ENCODE measurements at regions not wholly inside any gene's neighbourhood (a gene's known extent, or its start where the extent isn't known, plus 50 kb on each side); places are given as distances from the start of the nearest gene placed in this dataset.

DNA sequence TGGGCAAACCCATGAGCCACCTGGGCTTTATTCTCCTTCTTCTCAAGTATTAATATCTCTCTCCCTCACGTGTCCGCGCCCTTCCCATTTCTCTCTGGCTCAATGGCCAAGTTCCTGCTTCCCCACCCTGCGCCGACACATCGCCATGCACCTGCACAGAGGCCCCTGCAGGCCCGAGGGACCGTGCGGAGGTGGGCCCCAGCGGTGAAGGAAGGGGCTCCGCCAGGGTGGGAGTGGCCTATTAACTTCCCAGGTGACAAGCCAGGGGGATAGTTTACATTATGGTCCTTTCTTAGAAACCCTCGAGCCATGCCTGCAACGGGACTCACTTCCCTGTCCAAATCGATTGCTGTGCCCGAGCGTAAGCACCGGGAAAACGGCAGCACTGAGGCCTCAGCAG, 110.0 kb upstream of the ADARB2 start:
- no peaks in the 10 kb centered on the region for H3K4me1 ChIP-seq (ENCODE audit: insufficient read depth, low read length)
- no peak overlapping the region for H3K14ac ChIP-seq (ENCODE audit: insufficient read depth, low read length)
- no peak overlapping the region for H4K8ac ChIP-seq (replicated peaks; ENCODE audit: insufficient read length, low read depth, low read length)
- no peak overlapping the region for H2BK12ac ChIP-seq (ENCODE audit: insufficient read length, low read depth, low read length)
- H3K27me3 Mint-ChIP-seq (ENCODE audit: low read depth): no peaks in the 10 kb centered on the region
- H4K5ac ChIP-seq (ENCODE audit: insufficient read length, low read depth, low read length): no peak overlapping the region
- H3K56ac ChIP-seq (ENCODE audit: insufficient read length, low read depth, low read length): no peak overlapping the region
- H3K4me2 ChIP-seq (ENCODE audit: insufficient read depth, insufficient read length, low read length): no peak overlapping the region
- no peak overlapping the region for H3T11ph ChIP-seq (ENCODE audit: low read length)
- no peaks in the 10 kb centered on the region for H3K79me1 ChIP-seq (ENCODE audit: insufficient read depth, low read depth, low read length, poor library complexity, severe bottlenecking)
- H3K4me1 Mint-ChIP-seq: no peaks in the 10 kb centered on the region
- no peaks in the 10 kb centered on the region; a peak in 2 of 7 replicates for H3K36me3 Mint-ChIP-seq (ENCODE audit: insufficient read depth in 1 of 3, low read depth in 3 of 3)
- no peak overlapping the region for H2AFZ ChIP-seq (ENCODE audit: low read length)
- no peak overlapping the region for H4K91ac ChIP-seq (ENCODE audit: insufficient read length, low read depth, low read length)
- no peak overlapping the region for H2BK15ac ChIP-seq (ENCODE audit: low read depth, low read length)
- H2AK5ac ChIP-seq (ENCODE audit: insufficient read length, low read length): no peak overlapping the region
- no peak overlapping the region for H2BK20ac ChIP-seq (ENCODE audit: low read depth, low read length, poor library complexity, severe bottlenecking)
- H3K23me2 ChIP-seq (ENCODE audit: insufficient read length, low read depth, low read length, poor library complexity, severe bottlenecking): no peaks in the 10 kb centered on the region
- DNase-seq: no peak
- no peaks in the 10 kb centered on the region for H4K20me1 ChIP-seq (ENCODE audit: control insufficient read depth, insufficient read depth, insufficient read length)
- no peaks in the 10 kb centered on the region for H3K9me3 Mint-ChIP-seq
- H3K9ac ChIP-seq (ENCODE audit: extremely low read depth, insufficient read length, low read length): no peak overlapping the region
- no peak overlapping the region for H3K4me3 Mint-ChIP-seq
- no peaks in the 10 kb centered on the region for H3K79me2 ChIP-seq (ENCODE audit: insufficient read depth, low read length)
- no peak overlapping the region for H2BK5ac ChIP-seq (ENCODE audit: insufficient read length, low read length)
- no peak overlapping the region for H2BK120ac ChIP-seq (ENCODE audit: low read depth, low read length, poor library complexity, severe bottlenecking)
- H3K27ac ChIP-seq (ENCODE audit: insufficient read length, low read depth, low read length): no peak overlapping the region
- no peaks in the 10 kb centered on the region for H3K9me3 ChIP-seq (ENCODE audit: control insufficient read depth, low read depth, low read length)
- TF ChIP-seq, protein P1, sequence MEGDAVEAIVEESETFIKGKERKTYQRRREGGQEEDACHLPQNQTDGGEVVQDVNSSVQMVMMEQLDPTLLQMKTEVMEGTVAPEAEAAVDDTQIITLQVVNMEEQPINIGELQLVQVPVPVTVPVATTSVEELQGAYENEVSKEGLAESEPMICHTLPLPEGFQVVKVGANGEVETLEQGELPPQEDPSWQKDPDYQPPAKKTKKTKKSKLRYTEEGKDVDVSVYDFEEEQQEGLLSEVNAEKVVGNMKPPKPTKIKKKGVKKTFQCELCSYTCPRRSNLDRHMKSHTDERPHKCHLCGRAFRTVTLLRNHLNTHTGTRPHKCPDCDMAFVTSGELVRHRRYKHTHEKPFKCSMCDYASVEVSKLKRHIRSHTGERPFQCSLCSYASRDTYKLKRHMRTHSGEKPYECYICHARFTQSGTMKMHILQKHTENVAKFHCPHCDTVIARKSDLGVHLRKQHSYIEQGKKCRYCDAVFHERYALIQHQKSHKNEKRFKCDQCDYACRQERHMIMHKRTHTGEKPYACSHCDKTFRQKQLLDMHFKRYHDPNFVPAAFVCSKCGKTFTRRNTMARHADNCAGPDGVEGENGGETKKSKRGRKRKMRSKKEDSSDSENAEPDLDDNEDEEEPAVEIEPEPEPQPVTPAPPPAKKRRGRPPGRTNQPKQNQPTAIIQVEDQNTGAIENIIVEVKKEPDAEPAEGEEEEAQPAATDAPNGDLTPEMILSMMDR (conservative IDR thresholded peaks at IDR 0.05): no peak
- no peak overlapping the region for H3K4ac ChIP-seq (ENCODE audit: low read depth, low read length)
- H3K23ac ChIP-seq (ENCODE audit: insufficient read length, low read depth, low read length): no peak overlapping the region
- H3K18ac ChIP-seq (ENCODE audit: insufficient read length, low read depth, low read length): no peak overlapping the region
- no peaks in the 10 kb centered on the region for H3K27me3 ChIP-seq (ENCODE audit: insufficient read depth, low read length)
- no CpG with 5 or more reads among the region's 18 CpGs for WGBS (ENCODE audit: extremely low coverage, insufficient read length, low lambda C conversion rate)
- H3K27ac Mint-ChIP-seq: no peak overlapping the region; a peak in 1 of 7 replicates
